Mammary epithelial cell (primary cell): ENCODE measurements at regions not wholly inside any gene's neighbourhood (a gene's known extent, or its start where the extent isn't known, plus 50 kb on each side); places are given as distances from the start of the nearest gene placed in this dataset.

Experiments
- CTCF ChIP-seq, 2 donors: IDR thresholded peaks in 1 of 2; conservative IDR thresholded peaks in 1 of 2; 2 replicates each; pipeline ENCODE4 v1.5.1; 2011 to 2012; ENCODE audit warnings: inconsistent platforms in 2 of 2, low read length in 2 of 2, mild to moderate bottlenecking in 2 of 2, control low read depth in 1 of 2, low read depth in 1 of 2; ENCODE audit not compliant: insufficient read depth in 1 of 2; ENCODE audit errors: extremely low read depth in 1 of 2
- EZH2 ChIP-seq: IDR thresholded peaks from 2 replicates; pipeline ENCODE4 v1.6.1; 2012; ENCODE audit warnings: low read length, inconsistent platforms, borderline replicate concordance

GRCh38 chr1:223009406-223009805, 133.6 kb downstream of the TLR5 start:
- TF ChIP-seq CTCF (conservative IDR thresholded peaks at IDR 0.05 in 1 of 2, IDR thresholded peaks at IDR 0.05 in 1 of 2; ENCODE audit: extremely low read depth in 1 of 2, insufficient read depth in 1 of 2, low read depth in 1 of 2, low read length in 2 of 2) (no peak), EZH2 (no peak)
